T-helper 1 cell treated with Interleukin-12 subunit alpha and Interleukin-12 subunit beta and Interleukin-4 antibody, amounts not matched to agents 30 μg/mL and 1 μg/mL, for 36 hours (primary cell): ENCODE measurements at regions not wholly inside any gene's neighbourhood (a gene's known extent, or its start where the extent isn't known, plus 50 kb on each side); places are given as distances from the start of the nearest gene placed in this dataset.
"Not testable (repeated sequence)": the region's sequence is repeated elsewhere in the genome, so short reads cannot be mapped to it uniquely, and the experiment has no call there.

Source experiments
- H3K27ac Mint-ChIP-seq: one replicate; pipeline ENCODE4 v1.8.0; 2021; ENCODE audit warnings: mild to moderate bottlenecking, mixed read lengths
- H3K27me3 Mint-ChIP-seq: one replicate; pipeline ENCODE4 v1.8.0; 2021; ENCODE audit warnings: low read depth, mixed read lengths
- H3K36me3 Mint-ChIP-seq: one replicate; pipeline ENCODE4 v1.8.0; 2021; ENCODE audit warnings: low read depth, mixed read lengths
- H3K4me1 Mint-ChIP-seq: one replicate; pipeline ENCODE4 v1.8.0; 2021; ENCODE audit warnings: low read depth, mixed read lengths
- H3K4me3 Mint-ChIP-seq: one replicate; pipeline ENCODE4 v1.8.0; 2021; ENCODE audit warnings: mild to moderate bottlenecking, moderate library complexity, mixed read lengths
- H3K9me3 Mint-ChIP-seq: one replicate; pipeline ENCODE4 v1.8.0; 2021; ENCODE audit warnings: mixed read lengths

DNA sequence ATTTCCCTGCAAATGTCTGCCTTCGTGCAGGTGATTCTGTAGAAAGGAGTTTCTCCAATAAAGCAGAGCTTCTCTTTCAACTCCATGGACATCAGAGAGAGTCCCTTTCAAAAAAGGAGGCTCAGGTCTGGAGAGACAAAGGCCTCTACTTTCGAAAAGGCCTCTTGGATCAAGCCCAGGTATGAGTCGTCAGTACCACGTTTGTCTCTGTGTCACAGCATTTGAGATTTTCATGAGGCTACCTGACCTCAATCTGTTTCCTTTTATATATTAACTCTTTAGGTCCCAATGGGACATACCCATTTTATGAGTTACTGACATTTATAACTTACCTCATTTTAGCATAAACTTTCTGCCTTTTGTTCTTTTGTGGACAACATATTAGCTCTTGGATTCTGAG lies 290.8 kb downstream of the RPAP3 start:
- Mint-ChIP-seq H3K9me3 (no peaks in the 10 kb centered on the region), H3K4me3 (no peak overlapping the region), H3K27me3 (no peaks in the 10 kb centered on the region), H3K4me1 (peaks cover 12% of the 10 kb centered on the region), H3K27ac (no peak overlapping the region), H3K36me3 (no peaks in the 10 kb centered on the region)

DNA sequence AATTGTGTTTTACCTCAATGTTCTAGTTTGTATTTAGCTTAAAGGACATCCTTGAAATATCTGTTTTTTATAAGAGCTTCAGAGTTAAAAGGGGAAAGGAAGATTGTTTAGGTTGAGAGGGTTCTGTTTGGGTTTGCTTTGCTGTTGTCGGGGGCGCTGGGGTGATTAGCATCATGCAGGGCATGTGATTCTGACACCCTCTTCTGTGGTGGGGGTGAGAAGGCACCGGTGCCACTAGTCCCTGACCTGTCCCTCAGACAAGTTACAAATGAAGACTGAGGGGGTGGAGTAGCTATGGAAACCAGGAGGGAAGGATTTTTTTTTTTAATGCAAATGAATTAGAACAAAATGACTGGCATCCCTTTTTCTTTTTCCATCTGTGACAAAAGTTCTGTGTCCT lies 291.3 kb downstream of the RPAP3 start:
- no peaks in the 10 kb centered on the region for H3K36me3 Mint-ChIP-seq
- peaks cover 12% of the 10 kb centered on the region for H3K4me1 Mint-ChIP-seq
- no peak overlapping the region for H3K27ac Mint-ChIP-seq
- H3K4me3 Mint-ChIP-seq, result no peak overlapping the region
- H3K9me3 Mint-ChIP-seq, result no peaks in the 10 kb centered on the region
- no peaks in the 10 kb centered on the region for H3K27me3 Mint-ChIP-seq

DNA sequence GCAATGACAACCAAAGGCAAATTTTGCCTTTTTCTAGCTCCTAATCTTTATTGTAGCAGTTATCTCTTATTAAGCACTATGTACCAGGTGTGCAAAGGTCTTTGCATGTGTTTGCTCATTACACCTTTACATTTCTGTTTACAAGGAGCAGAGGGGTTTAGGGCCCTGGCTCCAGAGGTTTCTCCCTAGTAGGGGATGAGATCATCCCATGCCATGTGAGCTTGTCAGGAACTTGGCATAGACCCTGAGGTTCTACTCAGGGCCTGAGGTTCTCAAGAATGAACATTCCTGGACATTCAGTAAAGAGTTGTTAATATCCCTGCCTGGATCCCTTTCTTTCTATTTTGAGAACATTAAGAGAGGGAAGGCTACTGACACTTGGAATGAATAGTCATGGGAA lies 292.0 kb downstream of the RPAP3 start:
- Mint-ChIP-seq H3K27me3 (no peaks in the 10 kb centered on the region), H3K4me1 (peaks cover 15% of the 10 kb centered on the region), H3K4me3 (no peak overlapping the region), H3K36me3 (no peaks in the 10 kb centered on the region), H3K27ac (no peak overlapping the region), H3K9me3 (no peaks in the 10 kb centered on the region)

DNA sequence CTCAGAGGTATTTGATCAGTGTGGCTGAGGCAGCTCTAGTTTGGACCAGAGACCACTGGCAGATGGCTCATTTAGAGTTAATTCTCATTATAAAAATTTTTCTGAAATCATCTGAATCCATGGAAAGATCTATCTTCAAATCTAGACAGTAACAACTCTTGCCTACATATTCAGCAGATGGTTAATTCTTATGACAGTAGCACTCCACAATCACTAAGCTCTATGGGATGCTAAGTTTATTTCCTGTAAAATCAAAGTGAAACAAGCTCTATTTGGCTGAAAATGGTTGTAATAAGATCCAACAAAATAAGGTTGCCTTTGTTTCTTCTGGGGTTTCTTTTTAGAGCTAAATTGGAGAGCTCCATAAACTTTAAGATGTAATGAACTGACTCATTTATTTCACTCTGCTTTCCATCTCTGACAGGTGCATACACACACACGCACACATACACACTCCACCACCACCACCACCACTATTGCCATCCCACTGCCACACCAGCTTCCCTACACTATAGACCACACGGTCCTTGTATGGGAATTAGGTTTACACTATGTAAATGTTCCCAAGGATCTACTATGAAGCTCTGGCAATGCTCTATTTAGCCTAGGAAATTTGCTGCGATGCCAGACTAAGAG lies 293.1 kb downstream of the RPAP3 start:
- no peaks in the 10 kb centered on the region for H3K36me3 Mint-ChIP-seq
- H3K27ac Mint-ChIP-seq, result no peak overlapping the region
- peaks cover 21% of the 10 kb centered on the region for H3K4me1 Mint-ChIP-seq
- no peaks in the 10 kb centered on the region for H3K27me3 Mint-ChIP-seq
- no peaks in the 10 kb centered on the region for H3K9me3 Mint-ChIP-seq
- no peak overlapping the region for H3K4me3 Mint-ChIP-seq

DNA sequence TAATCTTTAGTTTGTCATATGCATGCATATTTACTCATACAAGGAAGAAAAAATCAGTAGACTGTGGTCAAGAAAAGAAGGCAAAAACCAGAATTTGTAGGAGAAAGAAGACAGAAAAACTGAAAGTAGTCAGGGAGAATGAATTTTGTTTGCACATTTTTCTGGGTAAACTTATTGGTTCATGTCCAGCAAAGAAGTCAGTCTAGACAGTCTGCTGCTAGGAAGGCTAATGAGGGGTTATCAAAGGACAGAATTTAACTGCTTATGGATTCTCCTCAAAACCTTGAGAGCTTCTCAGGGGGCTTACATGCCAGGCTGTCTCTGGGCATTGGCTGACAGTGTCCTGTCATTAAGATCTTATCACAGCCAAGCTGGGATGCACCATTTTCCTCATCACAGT lies 293.9 kb downstream of the RPAP3 start:
- Mint-ChIP-seq H3K9me3 (no peaks in the 10 kb centered on the region), H3K4me3 (no peak overlapping the region), H3K27me3 (no peaks in the 10 kb centered on the region), H3K27ac (no peak overlapping the region), H3K4me1 (peaks cover 27% of the 10 kb centered on the region), H3K36me3 (no peaks in the 10 kb centered on the region)

DNA sequence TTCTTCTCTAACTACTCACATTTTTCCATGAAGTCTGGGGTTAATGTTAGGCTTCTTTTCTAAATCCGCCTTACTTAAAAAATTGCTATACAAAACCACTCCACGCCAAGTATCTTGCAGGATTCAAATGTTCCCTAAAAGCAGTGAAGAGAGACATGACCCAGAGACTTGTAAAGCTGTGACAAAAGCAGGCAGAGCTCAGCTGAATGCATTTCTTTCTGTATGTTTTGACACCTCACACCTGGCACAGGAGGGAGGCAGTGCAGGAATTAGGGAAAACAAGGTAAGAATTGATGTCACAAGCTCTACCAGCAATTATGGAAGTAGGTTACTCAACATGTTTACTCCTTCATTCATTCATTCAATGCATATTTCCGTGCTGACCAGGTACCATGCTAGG lies 295.0 kb downstream of the RPAP3 start:
- Mint-ChIP-seq H3K27me3 (no peaks in the 10 kb centered on the region), H3K4me3 (no peak overlapping the region), H3K27ac (no peak overlapping the region), H3K9me3 (no peaks in the 10 kb centered on the region), H3K4me1 (peaks cover 29% of the 10 kb centered on the region), H3K36me3 (peaks cover 2% of the 10 kb centered on the region)

DNA sequence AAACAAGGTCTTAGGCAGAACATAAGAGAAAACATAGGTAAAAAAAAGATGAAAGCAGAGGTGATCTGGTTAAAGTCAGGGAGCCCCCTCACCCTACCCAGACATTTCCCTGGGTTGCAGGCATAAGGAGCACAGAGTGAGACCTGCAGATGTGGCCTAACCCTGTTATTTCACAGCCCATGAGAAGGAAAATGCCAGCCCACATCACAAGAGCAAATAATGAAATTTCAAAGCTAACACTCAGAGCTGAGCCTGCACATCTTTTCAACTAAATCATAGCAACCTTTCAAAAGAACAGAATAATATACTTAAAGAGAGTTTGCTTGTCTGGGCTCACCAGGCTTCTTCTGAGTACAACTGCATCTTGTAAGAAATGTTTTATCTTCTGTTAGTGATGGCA lies 295.4 kb downstream of the RPAP3 start:
- Mint-ChIP-seq H3K27me3 (no peaks in the 10 kb centered on the region), H3K36me3 (peaks cover 3% of the 10 kb centered on the region), H3K9me3 (no peaks in the 10 kb centered on the region), H3K27ac (no peak overlapping the region), H3K4me1 (peaks cover 29% of the 10 kb centered on the region), H3K4me3 (no peak overlapping the region)

DNA sequence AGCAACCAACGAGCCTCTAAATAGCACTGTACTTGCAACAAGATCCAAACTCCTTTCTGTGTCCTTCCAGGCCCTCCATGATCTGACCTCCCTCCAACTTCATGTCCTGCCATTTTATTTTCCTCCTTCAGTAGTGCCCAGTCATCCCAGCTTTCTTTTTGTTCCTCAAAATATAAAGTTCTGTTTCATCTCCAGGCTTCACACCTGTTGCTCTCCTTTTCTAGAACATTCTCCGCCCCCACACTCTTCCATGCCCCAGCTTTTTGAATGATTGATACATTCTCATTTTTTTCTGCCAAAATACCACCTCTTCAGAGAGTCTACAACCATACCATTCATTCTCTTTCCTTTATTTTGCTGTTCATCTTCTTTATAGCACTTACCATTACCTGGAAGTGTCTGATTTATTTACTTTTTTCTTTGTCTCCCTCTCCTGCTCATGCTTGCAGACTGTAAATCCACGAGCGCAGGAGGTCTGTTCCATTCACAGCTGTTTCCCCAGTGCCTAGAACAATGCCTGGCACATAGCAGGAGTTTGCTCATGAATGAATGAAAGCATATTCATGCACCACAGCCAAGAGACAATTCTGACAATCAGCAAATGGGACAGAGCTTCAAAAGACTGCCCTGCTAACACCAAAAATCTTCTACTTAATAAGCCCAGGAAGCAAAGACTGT lies 296.4 kb downstream of the RPAP3 start:
- peaks cover 29% of the 10 kb centered on the region for H3K4me1 Mint-ChIP-seq
- H3K4me3 Mint-ChIP-seq, result no peak overlapping the region
- H3K27ac Mint-ChIP-seq, result no peak overlapping the region
- peaks cover 3% of the 10 kb centered on the region for H3K36me3 Mint-ChIP-seq
- H3K9me3 Mint-ChIP-seq, result no peaks in the 10 kb centered on the region
- no peaks in the 10 kb centered on the region for H3K27me3 Mint-ChIP-seq

DNA sequence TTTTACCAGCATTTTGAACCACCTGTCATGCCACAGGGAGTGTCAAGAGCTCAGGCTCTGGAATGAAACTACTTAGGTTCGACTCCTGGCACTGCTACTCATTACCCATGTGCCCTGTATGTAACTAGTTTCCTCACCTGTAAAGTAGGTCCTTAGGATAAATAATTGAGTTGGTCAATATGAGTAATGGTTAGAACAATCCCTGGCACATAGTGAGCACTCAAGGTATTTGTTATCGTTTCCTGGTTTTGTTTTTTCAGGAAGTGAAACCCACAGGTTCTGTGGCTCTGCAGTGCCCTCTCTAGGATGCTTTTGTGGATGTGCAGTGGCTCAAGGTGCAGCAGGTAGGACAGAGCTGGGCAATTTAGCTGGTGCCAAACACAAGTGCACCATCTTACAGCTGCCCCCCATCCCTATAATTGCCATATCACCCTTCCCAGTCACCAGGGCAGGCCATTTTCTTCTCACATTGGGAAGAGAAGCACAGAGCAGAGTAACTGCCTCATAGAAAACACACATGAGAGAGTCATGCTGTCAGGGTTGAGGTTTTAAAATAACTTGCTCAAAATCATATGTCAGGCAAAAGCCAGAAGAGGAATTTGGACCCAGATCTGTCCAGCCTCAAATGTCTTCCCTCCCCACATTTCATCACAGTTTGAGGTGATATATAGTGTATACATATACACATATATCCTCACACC lies 297.5 kb downstream of the RPAP3 start:
- no peak overlapping the region for H3K4me3 Mint-ChIP-seq

DNA sequence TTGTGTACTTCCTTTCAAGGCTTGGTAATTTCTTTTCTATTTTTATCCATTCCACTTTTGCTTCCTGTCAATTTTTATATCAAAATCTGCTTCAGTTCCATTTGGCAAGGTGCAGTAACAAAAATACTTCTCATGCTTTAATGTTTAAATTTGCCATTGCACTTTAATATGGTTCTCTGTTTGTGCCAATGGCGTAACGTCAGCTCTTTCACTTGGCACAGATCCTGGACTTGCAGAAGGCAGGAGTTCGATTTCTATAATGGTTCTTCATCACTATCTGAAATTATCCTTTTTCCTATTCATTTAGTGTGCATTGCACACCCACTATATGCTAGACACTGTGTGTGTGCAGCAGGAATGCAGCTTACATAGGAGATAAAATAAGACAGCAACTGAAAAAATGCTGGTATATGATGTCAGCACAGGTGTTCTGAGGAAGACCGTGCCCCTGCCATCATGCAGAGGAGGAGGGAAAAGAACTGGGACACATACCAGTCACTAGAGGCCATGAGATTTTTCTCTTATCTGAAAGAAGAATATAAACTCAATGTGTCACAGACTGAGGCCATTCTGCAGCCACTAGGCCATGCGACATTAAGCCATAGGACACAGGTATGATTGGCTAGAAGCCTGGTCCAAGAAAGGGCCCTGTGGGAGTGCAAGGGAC lies 298.2 kb downstream of the RPAP3 start:
- H3K9me3 Mint-ChIP-seq, result no peaks in the 10 kb centered on the region
- H3K36me3 Mint-ChIP-seq, result peaks cover 4% of the 10 kb centered on the region
- H3K4me1 Mint-ChIP-seq, result peaks cover 36% of the 10 kb centered on the region
- H3K27me3 Mint-ChIP-seq, result no peaks in the 10 kb centered on the region
- H3K4me3 Mint-ChIP-seq, result no peak overlapping the region
- H3K27ac Mint-ChIP-seq, result peak overlapping the region; percentile 26

More for the DNA sequence above, 297.5 kb downstream of the RPAP3 start:
- H3K9me3 Mint-ChIP-seq, result no peaks in the 10 kb centered on the region
- no peaks in the 10 kb centered on the region for H3K27me3 Mint-ChIP-seq
- peaks cover 33% of the 10 kb centered on the region for H3K4me1 Mint-ChIP-seq
- peaks cover 3% of the 10 kb centered on the region for H3K36me3 Mint-ChIP-seq
- H3K27ac Mint-ChIP-seq, result no peak overlapping the region

DNA sequence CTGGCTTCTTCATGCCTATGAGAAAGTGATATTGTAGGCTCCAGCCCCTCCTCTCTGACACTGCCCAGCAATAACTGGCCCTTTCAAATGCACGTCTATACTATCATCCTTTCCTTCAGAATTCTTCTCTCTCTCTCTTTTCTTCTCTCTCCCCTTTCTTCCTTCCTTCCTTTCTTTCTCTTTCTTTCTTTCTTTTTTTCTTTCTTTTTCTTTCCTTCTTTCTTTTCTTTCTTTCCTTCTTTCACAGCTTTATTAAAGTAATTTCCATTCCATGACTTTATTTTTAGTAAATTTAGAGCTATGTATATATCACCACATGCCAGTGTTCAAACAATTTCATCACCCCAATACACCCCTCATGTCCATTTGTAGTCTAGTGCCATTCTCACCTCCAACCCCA lies 302.1 kb downstream of the RPAP3 start:
- Mint-ChIP-seq H3K27ac (no peak overlapping the region), H3K27me3 (no peaks in the 10 kb centered on the region), H3K4me3 (no peak overlapping the region), H3K4me1 (peaks cover 37% of the 10 kb centered on the region), H3K36me3 (peaks cover 15% of the 10 kb centered on the region), H3K9me3 (no peaks in the 10 kb centered on the region)

DNA sequence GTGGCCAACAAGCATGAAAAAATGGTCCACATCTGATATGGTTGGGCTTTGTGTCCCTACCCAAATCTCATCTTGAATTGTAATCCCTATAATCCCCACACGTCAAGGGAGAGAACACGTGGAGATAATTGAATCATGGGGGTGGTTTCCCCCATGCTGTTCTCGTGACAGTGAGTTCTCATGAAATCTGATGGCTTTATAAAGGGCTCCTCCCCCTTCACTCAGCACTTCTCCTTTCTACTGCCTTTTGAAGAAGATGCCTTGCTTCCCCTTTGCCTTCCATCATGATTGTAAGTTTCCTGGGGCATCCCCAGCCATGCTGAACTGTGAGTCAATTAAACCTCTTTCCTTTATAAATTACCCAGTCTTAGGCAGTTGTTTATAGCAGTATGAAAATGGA lies 304.6 kb downstream of the RPAP3 start:
- Mint-ChIP-seq H3K36me3 (peaks cover 27% of the 10 kb centered on the region), H3K4me1 (peaks cover 40% of the 10 kb centered on the region)
- H3K4me3 Mint-ChIP-seq, H3K27ac Mint-ChIP-seq, H3K27me3 Mint-ChIP-seq, H3K9me3 Mint-ChIP-seq: not testable (repeated sequence)

DNA sequence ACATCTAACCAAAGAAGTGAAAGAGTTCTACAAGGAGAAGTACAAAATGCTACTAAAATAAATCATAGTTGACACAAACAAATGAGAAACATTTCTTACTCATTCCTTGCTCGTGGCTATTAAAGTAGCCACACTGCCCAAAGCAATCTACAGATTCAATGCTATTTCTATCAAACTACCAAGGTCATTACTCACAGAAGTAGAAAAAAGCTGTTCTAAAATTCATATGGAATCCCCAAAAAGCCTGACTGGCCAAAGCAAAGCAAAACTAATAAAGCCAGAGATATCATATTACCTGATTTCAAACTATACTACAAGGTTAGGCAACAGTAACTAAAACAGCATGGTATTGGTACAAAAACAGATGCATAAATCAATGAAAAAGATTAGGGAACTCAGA lies 305.6 kb downstream of the RPAP3 start:
- H3K9me3 Mint-ChIP-seq, result peaks cover 8% of the 10 kb centered on the region
- peaks cover 25% of the 10 kb centered on the region for H3K36me3 Mint-ChIP-seq
- no peaks in the 10 kb centered on the region for H3K27me3 Mint-ChIP-seq
- peaks cover 45% of the 10 kb centered on the region for H3K4me1 Mint-ChIP-seq
- H3K27ac Mint-ChIP-seq, result no peak overlapping the region
- no peak overlapping the region for H3K4me3 Mint-ChIP-seq

DNA sequence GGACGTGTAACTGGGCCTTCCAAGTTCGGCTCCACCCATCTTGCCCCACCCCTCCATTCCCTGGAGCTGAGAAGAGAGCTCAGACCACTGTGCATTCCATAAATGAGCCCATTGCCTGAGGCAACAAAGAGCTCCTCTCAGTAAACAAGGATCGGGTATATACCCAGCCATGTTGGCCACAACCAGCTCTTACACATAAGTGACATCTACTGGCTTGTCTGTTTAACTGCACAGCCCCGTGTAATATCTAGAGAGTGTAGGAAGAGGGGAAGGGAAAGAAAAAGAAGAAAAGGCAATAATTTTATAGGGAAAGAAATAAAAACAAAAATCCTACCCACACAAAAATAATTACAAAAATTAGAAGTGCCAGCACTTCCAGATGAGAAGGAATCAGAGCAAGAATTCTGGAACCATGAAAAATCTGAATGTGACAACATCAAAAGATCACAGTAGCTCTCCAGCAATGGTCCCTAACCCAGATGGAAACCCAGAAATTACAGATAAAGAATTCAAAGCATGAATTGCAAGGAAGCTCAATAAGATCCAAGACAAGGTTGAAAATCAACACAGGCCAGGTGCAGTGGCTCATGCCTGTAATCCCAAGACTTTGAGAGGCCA lies 308.1 kb downstream of the RPAP3 start:
- Mint-ChIP-seq H3K36me3 (peaks cover 27% of the 10 kb centered on the region), H3K27me3 (no peaks in the 10 kb centered on the region), H3K9me3 (peaks cover 8% of the 10 kb centered on the region), H3K27ac (peak overlapping the region; percentile 81), H3K4me1 (peaks cover 62% of the 10 kb centered on the region), H3K4me3 (no peak overlapping the region)
